Hepatocyte (in vitro differentiated cells): ENCODE measurements at regions not wholly inside any gene's neighbourhood (a gene's known extent, or its start where the extent isn't known, plus 50 kb on each side); places are given as distances from the start of the nearest gene placed in this dataset.

Experiments used
- DNase-seq: peaks from one replicate; pipeline ENCODE4 v3.0.0-alpha.2; 2016; ENCODE audit warnings: low spot score
- H2AFZ ChIP-seq: fragments of 200-600 bp; sonication (generic); 2 replicates; pipeline ENCODE4 v1.6.0; 2016; ENCODE audit warnings: antibody characterized with exemption, mild to moderate bottlenecking
- H3K27ac ChIP-seq: fragments of 200-600 bp; sonication (generic); 2 replicates; pipeline ENCODE4 v1.5.1; 2016; ENCODE audit warnings: mild to moderate bottlenecking
- H3K27me3 ChIP-seq: fragments of 200-600 bp; sonication (generic); 2 replicates; pipeline ENCODE4 v1.6.1; 2016
- H3K36me3 ChIP-seq: fragments of 200-600 bp; sonication (generic); replicated peaks from 2 replicates; pipeline ENCODE4 v1.5.1; 2016; ENCODE audit warnings: low read depth; ENCODE audit not compliant: insufficient read depth
- H3K4me1 ChIP-seq: fragments of 200-600 bp; sonication (generic); 2 replicates; pipeline ENCODE4 v1.5.1; 2016; ENCODE audit warnings: mild to moderate bottlenecking, moderate library complexity; ENCODE audit not compliant: insufficient read depth
- H3K4me2 ChIP-seq: fragments of 200-600 bp; sonication (generic); 2 replicates; pipeline ENCODE4 v1.6.0; 2016
- H3K4me3 ChIP-seq: fragments of 200-600 bp; sonication (generic); 2 replicates; pipeline ENCODE4 v1.5.1; 2016; ENCODE audit warnings: mild to moderate bottlenecking
- H3K79me2 ChIP-seq: fragments of 200-600 bp; sonication (generic); 2 replicates; pipeline ENCODE4 v1.6.0; 2017; ENCODE audit warnings: mild to moderate bottlenecking
- H3K9me2 ChIP-seq: fragments of 200-600 bp; sonication (generic); replicated peaks from 2 replicates; pipeline ENCODE4 v1.6.0; 2017; ENCODE audit warnings: mild to moderate bottlenecking; ENCODE audit not compliant: insufficient read depth
- H3K9me3 ChIP-seq: fragments of 200-600 bp; sonication (generic); 2 replicates; pipeline ENCODE4 v1.5.1; 2016; ENCODE audit warnings: low read depth, mild to moderate bottlenecking
- H4K20me1 ChIP-seq: fragments of 200-600 bp; sonication (generic); 2 replicates; pipeline ENCODE4 v1.6.0; 2016; ENCODE audit warnings: mild to moderate bottlenecking; ENCODE audit not compliant: insufficient read depth, poor library complexity, severe bottlenecking
- CTCF ChIP-seq: fragments of 200-600 bp; sonication (generic); IDR thresholded peaks from 2 replicates; pipeline ENCODE4 v1.5.1; 2016; ENCODE audit warnings: antibody characterized with exemption, mild to moderate bottlenecking; ENCODE audit not compliant: poor library complexity
- EZH2 ChIP-seq: fragments of 200-600 bp; sonication (generic); IDR thresholded peaks from 2 replicates; pipeline ENCODE4 v1.6.1; 2016; ENCODE audit warnings: antibody characterized with exemption, mild to moderate bottlenecking, borderline replicate concordance
- EZH2phosphoT487 ChIP-seq: fragments of 200-600 bp; sonication (generic); IDR thresholded peaks from one replicate; pipeline ENCODE4 v1.6.1; 2018; ENCODE audit warnings: antibody characterized with exemption, mild to moderate bottlenecking, low read depth, moderate library complexity; ENCODE audit not compliant: unreplicated experiment, severe bottlenecking
- WGBS: methylation state at CpG from one replicate; pipeline ENCODE4 v1.1.6; 2016; ENCODE audit warnings: low lambda C conversion rate; ENCODE audit errors: missing lambda C conversion rate; 5-methylcytosine and 5-hydroxymethylcytosine counted together

GRCh38 chr6:4585682-4586468, 190.3 kb upstream of the CDYL start:
- H3K4me2 ChIP-seq: no peak overlapping the region
- H3K4me1 ChIP-seq: peaks cover 5% of the 10 kb centered on the region
- 73% methylated on average over 5 of the region's 5 CpGs for WGBS
- no peaks in the 10 kb centered on the region for H3K79me2 ChIP-seq
- H4K20me1 ChIP-seq: no peaks in the 10 kb centered on the region
- H3K9me3 ChIP-seq: no peaks in the 10 kb centered on the region
- DNase-seq: no peak
- no peaks in the 10 kb centered on the region for H3K27me3 ChIP-seq
- no peaks in the 10 kb centered on the region for H3K9me2 ChIP-seq
- H3K27ac ChIP-seq: peak overlapping the region; percentile 6
- TF ChIP-seq EZH2: no peak
- TF ChIP-seq EZH2phosphoT487: no peak
- TF ChIP-seq CTCF: no peak
- H3K36me3 ChIP-seq: no peaks in the 10 kb centered on the region
- H3K4me3 ChIP-seq: no peak overlapping the region
- no peak overlapping the region for H2AFZ ChIP-seq

- no peaks in the 10 kb centered on the region for H4K20me1 ChIP-seq
- no peak for TF ChIP-seq EZH2
- no peak for TF ChIP-seq EZH2phosphoT487
- no peak for TF ChIP-seq CTCF
- no peaks in the 10 kb centered on the region for H3K27me3 ChIP-seq
- no peaks in the 10 kb centered on the region for H3K79me2 ChIP-seq
- H3K4me3 ChIP-seq: no peak overlapping the region
- H2AFZ ChIP-seq: no peak overlapping the region
- WGBS: 94% methylated on average over 5 of the region's 5 CpGs
- H3K4me2 ChIP-seq: no peak overlapping the region
- no peak overlapping the region for H3K27ac ChIP-seq
- peaks cover 5% of the 10 kb centered on the region for H3K4me1 ChIP-seq
- H3K9me3 ChIP-seq: no peaks in the 10 kb centered on the region
- H3K36me3 ChIP-seq: no peaks in the 10 kb centered on the region
- DNase-seq: no peak
- no peaks in the 10 kb centered on the region for H3K9me2 ChIP-seq
These were observed 191.4 kb upstream of the CDYL start for GRCh38 chr6:4584801-4585200.

- no peak for TF ChIP-seq EZH2
- no peak for TF ChIP-seq EZH2phosphoT487
- no peak for TF ChIP-seq CTCF
- Histone ChIP-seq H3K4me1 (peaks cover 5% of the 10 kb centered on the region), H3K4me2 (peak overlapping the region; percentile 12), H3K27ac (peak overlapping the region; percentile 53), H3K79me2 (no peaks in the 10 kb centered on the region), H4K20me1 (no peaks in the 10 kb centered on the region), H3K36me3 (no peaks in the 10 kb centered on the region), H3K27me3 (no peaks in the 10 kb centered on the region), H3K9me2 (no peaks in the 10 kb centered on the region), H2AFZ (no peak overlapping the region), H3K4me3 (no peak overlapping the region), H3K9me3 (no peaks in the 10 kb centered on the region)
- DNase-seq: no peak
- WGBS: 80% methylated on average over 8 of the region's 8 CpGs
These were observed 193.4 kb upstream of the CDYL start for GRCh38 chr6:4582506-4583417.
